Epithelial cell of esophagus (primary cell): ENCODE measurements at regions not wholly inside any gene's neighbourhood (a gene's known extent, or its start where the extent isn't known, plus 50 kb on each side); places are given as distances from the start of the nearest gene placed in this dataset.
"Not testable (repeated sequence)": the region's sequence is repeated elsewhere in the genome, so short reads cannot be mapped to it uniquely, and the experiment has no call there.

Experiments used
- DNase-seq: peaks from one replicate; pipeline ENCODE4 v3.0.0; 2010; ENCODE audit warnings: low read depth
- H3K4me3 ChIP-seq: 2 replicates; pipeline ENCODE4 v1.5.1; 2011; ENCODE audit warnings: mild to moderate bottlenecking, low read length, control low read depth
- CTCF ChIP-seq: IDR thresholded peaks from 2 replicates; pipeline ENCODE4 v1.5.1; 2011; ENCODE audit warnings: low read depth, mild to moderate bottlenecking, low read length, control low read depth, inconsistent platforms; ENCODE audit not compliant: insufficient read depth; ENCODE audit errors: missing control alignments

DNA sequence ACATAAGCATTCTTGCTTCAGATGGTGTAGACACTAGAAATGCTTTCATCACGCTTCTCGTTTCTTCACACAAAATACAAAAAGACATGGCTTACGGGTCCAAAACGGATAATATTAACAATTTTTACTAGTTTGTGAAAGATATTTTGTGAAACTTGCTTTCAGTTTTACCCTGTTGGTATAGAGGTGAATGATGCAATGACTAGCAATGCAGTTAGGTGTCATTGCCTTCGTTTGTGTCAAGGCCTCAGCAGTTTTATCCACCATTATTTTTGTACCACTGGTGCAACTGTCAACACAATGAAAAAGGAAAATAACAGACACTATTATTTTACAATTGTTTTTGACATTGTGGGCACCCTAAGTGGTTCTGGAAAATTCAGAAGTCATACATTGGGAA, 323.0 kb downstream of the FLRT2 start:
- DNase-seq: no peak
- no peak overlapping the region for H3K4me3 ChIP-seq
- no peak for TF ChIP-seq CTCF

DNA sequence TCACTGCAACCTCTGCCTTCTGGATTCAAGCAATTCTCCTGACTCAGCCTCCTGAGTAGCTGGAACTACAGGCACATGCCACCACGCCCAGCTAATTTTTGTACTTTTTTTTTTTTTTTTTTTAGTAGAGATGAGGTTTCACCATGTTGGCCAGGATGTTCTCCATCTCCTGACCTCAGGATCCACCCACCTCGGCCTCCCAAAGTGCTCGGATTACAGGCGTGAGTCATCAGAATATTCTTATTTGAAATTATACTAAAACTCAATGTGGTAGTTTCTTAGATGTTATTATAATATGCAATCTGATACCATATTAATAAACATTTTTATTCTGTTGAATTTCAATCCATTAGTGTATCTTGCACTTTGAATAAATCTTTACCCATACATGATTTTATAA, 322.2 kb downstream of the FLRT2 start:
- H3K4me3 ChIP-seq, DNase-seq: not testable (repeated sequence)

- not testable (repeated sequence) for DNase-seq, H3K4me3 ChIP-seq
These were observed 300.6 kb downstream of the FLRT2 start for GRCh38 chr14:85830549-85830948.

DNA sequence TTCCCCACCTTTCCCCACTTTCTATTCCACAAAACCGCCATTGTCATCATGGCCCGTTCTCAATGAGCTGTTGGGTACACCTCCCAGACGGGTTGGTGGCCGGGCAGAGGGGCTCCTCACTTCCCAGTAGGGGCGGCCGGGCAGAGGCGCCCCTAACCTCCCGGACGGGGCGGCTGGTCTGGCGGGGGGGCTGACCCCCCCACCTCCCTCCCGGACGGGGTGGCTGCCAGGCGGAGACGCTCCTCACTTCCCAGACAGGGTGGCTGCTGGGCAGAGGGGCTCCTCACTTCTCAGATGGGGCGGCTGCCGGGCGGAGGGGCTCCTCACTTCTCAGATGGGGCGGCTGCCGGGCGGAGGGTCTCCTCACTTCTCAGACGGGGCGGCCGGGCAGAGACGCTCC, 299.7 kb downstream of the FLRT2 start:
- not testable (repeated sequence) for H3K4me3 ChIP-seq, DNase-seq

DNA sequence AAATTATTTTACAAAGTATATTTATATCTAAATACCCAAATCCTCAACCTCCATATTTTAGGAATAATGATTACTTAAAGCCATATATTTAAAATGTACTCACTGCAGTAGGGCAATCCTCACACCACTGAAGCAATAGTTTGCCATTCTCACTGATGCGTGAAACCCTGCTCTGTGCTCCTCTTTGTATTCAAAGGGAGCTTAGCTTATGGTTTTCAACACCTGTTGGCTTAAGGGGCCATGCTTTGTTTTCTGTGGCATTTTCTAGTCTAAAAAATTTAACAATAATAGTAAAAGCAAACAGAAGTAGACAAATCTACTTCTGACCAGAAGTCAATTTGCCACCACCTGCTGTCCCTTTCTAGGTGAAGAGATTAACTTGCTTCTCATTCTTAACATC, 294.6 kb downstream of the FLRT2 start:
- no peak for DNase-seq
- no peak for TF ChIP-seq CTCF
- H3K4me3 ChIP-seq: no peak overlapping the region

GRCh38 chr14:85822236-85822635, 292.3 kb downstream of the FLRT2 start:
- no peak for TF ChIP-seq CTCF
- no peak overlapping the region for H3K4me3 ChIP-seq
- DNase-seq: no peak

GRCh38 chr14:85817430-85817829, 287.5 kb downstream of the FLRT2 start:
- no peak for DNase-seq
- H3K4me3 ChIP-seq: no peak overlapping the region
- TF ChIP-seq CTCF: no peak

- H3K4me3 ChIP-seq: no peak overlapping the region
- TF ChIP-seq CTCF: no peak
These were observed 283.1 kb downstream of the FLRT2 start for GRCh38 chr14:85813040-85813439.

GRCh38 chr14:85811340-85811739, 281.4 kb downstream of the FLRT2 start:
- no peak for TF ChIP-seq CTCF
- H3K4me3 ChIP-seq: no peak overlapping the region
- peak; percentile 4 for DNase-seq

More at GRCh38 chr14:85813040-85813439, 283.1 kb downstream of the FLRT2 start:
- no peak for DNase-seq
